ENCODE measurements at regions not wholly inside any gene's neighbourhood (a gene's known extent, or its start where the extent isn't known, plus 50 kb on each side); places are given as distances from the start of the nearest gene placed in this dataset.

DNA sequence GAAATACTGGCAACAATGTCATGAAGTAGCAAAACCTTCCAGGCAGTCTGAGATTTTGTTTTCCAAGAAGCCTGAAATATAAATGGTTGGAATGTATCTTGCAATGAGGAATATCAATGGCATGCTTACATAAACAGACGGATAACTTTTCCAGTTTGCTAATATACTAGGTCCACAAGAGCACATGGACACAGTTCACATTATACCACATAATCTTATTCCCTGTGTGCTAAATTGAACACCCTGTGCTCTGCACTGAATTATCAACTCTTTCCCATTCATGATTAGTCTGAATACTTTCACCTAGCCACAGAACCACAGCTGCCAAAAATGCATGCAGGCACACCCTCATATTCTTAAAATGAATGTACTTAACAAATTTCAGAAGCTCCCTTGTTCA, 274.3 kb downstream of the COL12A1 start:
- intact Hi-C loops (cut with micrococcal nuclease), result no loop called here
- DNase-seq, result no peak
- 80% methylated on average over 1 of the region's 1 CpG for WGBS (ENCODE audit: insufficient coverage)
- ATAC-seq (ENCODE audit: low read depth), result no peak
- Histone ChIP-seq H3K4me3 (ENCODE audit: control extremely low read depth in 1 of 5, extremely low read depth in 1 of 5, insufficient read depth in 1 of 5, low read depth in 2 of 5, low read length in 4 of 5) (no peak overlapping the region), H3K27ac (ENCODE audit: low read length in 2 of 2) (no peak overlapping the region), H3K4me2 (replicated peaks; ENCODE audit: low read depth, low read length, poor library complexity, severe bottlenecking) (no peak overlapping the region), H3K27me3 (replicated peaks in 1 of 4; ENCODE audit: control extremely low read depth in 1 of 4, control insufficient read depth in 3 of 4, insufficient read depth in 4 of 4, low read length in 3 of 4) (no peaks in the 10 kb centered on the region), H3K9me3 (ENCODE audit: control extremely low read depth in 1 of 3, control insufficient read depth in 2 of 3, insufficient read depth in 1 of 3, low read length in 2 of 3) (no peaks in the 10 kb centered on the region), H3K36me3 (replicated peaks in 1 of 2; ENCODE audit: control extremely low read depth in 1 of 2, control insufficient read depth in 1 of 2, extremely low read depth in 1 of 2, insufficient read depth in 2 of 2, low read length in 1 of 2) (no peaks in the 10 kb centered on the region), H2AFZ (ENCODE audit: insufficient read depth, low read depth, low read length, poor library complexity, severe bottlenecking) (no peak overlapping the region), H4K20me1 (ENCODE audit: control insufficient read depth, insufficient read depth, low read length, poor library complexity, severe bottlenecking) (no peaks in the 10 kb centered on the region), H3K4me1 (ENCODE audit: control insufficient read depth in 2 of 2, insufficient read depth in 2 of 2, low read length in 2 of 2) (no peaks in the 10 kb centered on the region), H3K79me2 (ENCODE audit: control insufficient read depth, insufficient read depth, low read length) (no peaks in the 10 kb centered on the region), H3K9ac (ENCODE audit: low read length) (no peak overlapping the region)
- Mint-ChIP-seq H3K27me3 (no peaks in the 10 kb centered on the region), H3K4me1 (no peaks in the 10 kb centered on the region), H3K9me3 (ENCODE audit: insufficient read depth) (no peaks in the 10 kb centered on the region), H3K27ac (no peak overlapping the region), H3K4me3 (no peak overlapping the region)
- ChIA-PET CTCF (no interaction called here), POLR2A (no interaction called here)
- TF ChIP-seq CTCF (IDR thresholded peaks at IDR 0.05) (no peak), EZH2 (IDR thresholded peaks at IDR 0.05; ENCODE audit: borderline replicate concordance, insufficient read depth, low read depth, low read length, poor library complexity, severe bottlenecking) (no peak)

DNA sequence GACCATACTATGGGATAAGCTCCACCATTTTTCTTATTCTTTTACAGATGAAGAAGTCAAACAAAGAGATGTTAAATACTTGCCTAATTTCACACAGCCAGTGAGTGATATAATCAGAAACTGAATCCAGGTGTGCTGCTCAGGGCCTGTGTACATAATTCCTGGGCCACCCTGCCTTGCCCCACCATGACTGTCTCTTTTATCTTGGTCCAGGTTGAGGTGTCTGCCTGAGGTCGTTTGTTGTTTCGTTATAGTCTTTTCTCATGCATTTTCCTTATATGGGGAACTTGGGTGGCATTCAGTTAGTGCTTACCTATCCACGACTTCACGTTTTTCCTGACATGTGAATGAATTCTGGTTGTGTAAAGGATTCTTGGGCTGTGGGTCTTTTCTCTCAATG, 277.6 kb downstream of the COL12A1 start:
- no peak for ATAC-seq (ENCODE audit: low read depth)
- no peaks in the 10 kb centered on the region for H3K9me3 Mint-ChIP-seq (ENCODE audit: insufficient read depth)
- H3K4me3 ChIP-seq (ENCODE audit: control extremely low read depth in 1 of 5, extremely low read depth in 1 of 5, insufficient read depth in 1 of 5, low read depth in 2 of 5, low read length in 4 of 5), result no peak overlapping the region
- no peaks in the 10 kb centered on the region for H3K9me3 ChIP-seq (ENCODE audit: control extremely low read depth in 1 of 3, control insufficient read depth in 2 of 3, insufficient read depth in 1 of 3, low read length in 2 of 3)
- no peak overlapping the region for H3K27ac Mint-ChIP-seq
- H3K9ac ChIP-seq (ENCODE audit: low read length), result no peak overlapping the region
- DNase-seq, result no peak
- no peaks in the 10 kb centered on the region for H4K20me1 ChIP-seq (ENCODE audit: control insufficient read depth, insufficient read depth, low read length, poor library complexity, severe bottlenecking)
- H3K27ac ChIP-seq (ENCODE audit: low read length in 2 of 2), result no peak overlapping the region
- no peak overlapping the region for H2AFZ ChIP-seq (ENCODE audit: insufficient read depth, low read depth, low read length, poor library complexity, severe bottlenecking)
- no peaks in the 10 kb centered on the region for H3K79me2 ChIP-seq (ENCODE audit: control insufficient read depth, insufficient read depth, low read length)
- H3K4me3 Mint-ChIP-seq, result no peak overlapping the region
- TF ChIP-seq EZH2 (IDR thresholded peaks at IDR 0.05; ENCODE audit: borderline replicate concordance, insufficient read depth, low read depth, low read length, poor library complexity, severe bottlenecking) (no peak), CTCF (IDR thresholded peaks at IDR 0.05) (no peak)
- POLR2A ChIA-PET, result no interaction called here
- H3K4me1 ChIP-seq (ENCODE audit: control insufficient read depth in 2 of 2, insufficient read depth in 2 of 2, low read length in 2 of 2), result no peaks in the 10 kb centered on the region
- H3K27me3 ChIP-seq (replicated peaks in 1 of 4; ENCODE audit: control extremely low read depth in 1 of 4, control insufficient read depth in 3 of 4, insufficient read depth in 4 of 4, low read length in 3 of 4), result no peaks in the 10 kb centered on the region
- WGBS (ENCODE audit: insufficient coverage), result no CpG with 5 or more reads among the region's 4 CpGs
- no peak overlapping the region for H3K4me2 ChIP-seq (replicated peaks; ENCODE audit: low read depth, low read length, poor library complexity, severe bottlenecking)
- H3K27me3 Mint-ChIP-seq, result no peaks in the 10 kb centered on the region
- CTCF ChIA-PET, result no interaction called here
- no peaks in the 10 kb centered on the region for H3K36me3 ChIP-seq (replicated peaks in 1 of 2; ENCODE audit: control extremely low read depth in 1 of 2, control insufficient read depth in 1 of 2, extremely low read depth in 1 of 2, insufficient read depth in 2 of 2, low read length in 1 of 2)
- no peaks in the 10 kb centered on the region for H3K4me1 Mint-ChIP-seq
- intact Hi-C loops (cut with micrococcal nuclease), result no loop called here
